ENCODE measurements at regions not wholly inside any gene's neighbourhood (a gene's known extent, or its start where the extent isn't known, plus 50 kb on each side); places are given as distances from the start of the nearest gene placed in this dataset.

DNA sequence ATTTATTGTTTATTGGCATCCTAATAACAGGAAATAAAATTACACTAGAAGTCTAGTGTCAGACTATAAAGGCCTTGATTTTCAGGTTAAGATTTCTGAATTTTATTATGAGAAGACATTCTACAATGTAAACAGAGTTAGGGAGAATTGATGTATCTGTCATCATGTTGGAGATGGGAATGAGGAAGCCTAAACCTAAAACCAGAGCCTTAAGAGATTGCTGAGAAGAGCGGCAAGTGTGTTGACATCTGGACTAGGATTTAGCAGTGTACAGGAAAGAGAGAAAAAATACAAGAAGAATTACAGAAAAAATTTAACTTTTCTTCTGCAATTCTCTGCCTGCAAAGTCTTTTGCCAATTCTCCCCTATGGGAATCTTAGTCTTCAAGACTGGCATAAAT is 525.5 kb downstream of the NR2F1-AS1 start:
- TF ChIP-seq, protein P1, sequence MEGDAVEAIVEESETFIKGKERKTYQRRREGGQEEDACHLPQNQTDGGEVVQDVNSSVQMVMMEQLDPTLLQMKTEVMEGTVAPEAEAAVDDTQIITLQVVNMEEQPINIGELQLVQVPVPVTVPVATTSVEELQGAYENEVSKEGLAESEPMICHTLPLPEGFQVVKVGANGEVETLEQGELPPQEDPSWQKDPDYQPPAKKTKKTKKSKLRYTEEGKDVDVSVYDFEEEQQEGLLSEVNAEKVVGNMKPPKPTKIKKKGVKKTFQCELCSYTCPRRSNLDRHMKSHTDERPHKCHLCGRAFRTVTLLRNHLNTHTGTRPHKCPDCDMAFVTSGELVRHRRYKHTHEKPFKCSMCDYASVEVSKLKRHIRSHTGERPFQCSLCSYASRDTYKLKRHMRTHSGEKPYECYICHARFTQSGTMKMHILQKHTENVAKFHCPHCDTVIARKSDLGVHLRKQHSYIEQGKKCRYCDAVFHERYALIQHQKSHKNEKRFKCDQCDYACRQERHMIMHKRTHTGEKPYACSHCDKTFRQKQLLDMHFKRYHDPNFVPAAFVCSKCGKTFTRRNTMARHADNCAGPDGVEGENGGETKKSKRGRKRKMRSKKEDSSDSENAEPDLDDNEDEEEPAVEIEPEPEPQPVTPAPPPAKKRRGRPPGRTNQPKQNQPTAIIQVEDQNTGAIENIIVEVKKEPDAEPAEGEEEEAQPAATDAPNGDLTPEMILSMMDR (IDR thresholded peaks at IDR 0.05) = no peak
- no peak for TF ChIP-seq POLR2A (IDR thresholded peaks at IDR 0.05)
